OCI-LY1 (cell line): ENCODE measurements at regions not wholly inside any gene's neighbourhood (a gene's known extent, or its start where the extent isn't known, plus 50 kb on each side); places are given as distances from the start of the nearest gene placed in this dataset.

Source experiments
- CTCF ChIP-seq: fragments of 200-600 bp; sonication (generic), shearing (Covaris generic); IDR thresholded peaks from 2 replicates; pipeline ENCODE4 v1.5.1; 2017; ENCODE audit warnings: mild to moderate bottlenecking, antibody characterized with exemption, low read length, moderate library complexity, mixed read lengths
- EZH2 ChIP-seq: fragments of 200-600 bp; sonication (generic), shearing (Covaris generic); IDR thresholded peaks from 2 replicates; pipeline ENCODE4 v1.8.0; 2017; ENCODE audit warnings: borderline replicate concordance, mixed run types, mild to moderate bottlenecking, antibody characterized with exemption, low read length, moderate library complexity, mixed read lengths

- no peak for TF ChIP-seq CTCF
- no peak for TF ChIP-seq EZH2
These were observed 173.9 kb upstream of the S100G start for GRCh38 chrX:16476009-16476408.
